Thyroid gland (tissue), 4 donors: ENCODE measurements at regions not wholly inside any gene's neighbourhood (a gene's known extent, or its start where the extent isn't known, plus 50 kb on each side); places are given as distances from the start of the nearest gene placed in this dataset.
"Not testable (repeated sequence)": the region's sequence is repeated elsewhere in the genome, so short reads cannot be mapped to it uniquely, and the experiment has no call there.

Experiments used
- DNase-seq, 2 donors: peaks; one replicate each; pipeline ENCODE4 v3.0.0-alpha.2; 2019
- H3K27ac ChIP-seq, 3 donors: fragments of 200-600 bp; sonication (generic); 1 replicate in 2 of 3; 2 replicates in 1 of 3; pipeline ENCODE4 v1.5.1; 2016 to 2019; ENCODE audit warnings: mild to moderate bottlenecking in 1 of 3, moderate library complexity in 1 of 3
- H3K27me3 ChIP-seq: fragments of 200-600 bp; sonication (generic); one replicate; pipeline ENCODE4 v1.5.1; 2019
- H3K36me3 ChIP-seq, 2 donors: fragments of 200-600 bp; sonication (generic); one replicate each; pipeline ENCODE4 v1.5.1; 2016 to 2019
- H3K4me1 ChIP-seq, 2 donors: fragments of 200-600 bp; sonication (generic); one replicate each; pipeline ENCODE4 v1.5.1; 2017 to 2019
- H3K4me3 ChIP-seq, 3 donors: fragments of 200-600 bp; sonication (generic); replicated peaks in 1 of 3; 1 replicate in 2 of 3; 2 replicates in 1 of 3; pipeline ENCODE4 v1.5.1; 2016; ENCODE audit warnings: mild to moderate bottlenecking in 1 of 3
- H3K9me3 ChIP-seq: fragments of 200-600 bp; sonication (generic); one replicate; pipeline ENCODE4 v1.5.1; 2017
- WGBS, 2 donors: methylation state at CpG; one replicate each; pipeline ENCODE4 v1.1.5; 2017; 5-methylcytosine and 5-hydroxymethylcytosine counted together
- intact Hi-C: fragments of 100-400 bp; cut with DNase I; formaldehyde crosslinking; loops from one replicate; pipeline ENCODE4 v1.15.1; 2023

DNA sequence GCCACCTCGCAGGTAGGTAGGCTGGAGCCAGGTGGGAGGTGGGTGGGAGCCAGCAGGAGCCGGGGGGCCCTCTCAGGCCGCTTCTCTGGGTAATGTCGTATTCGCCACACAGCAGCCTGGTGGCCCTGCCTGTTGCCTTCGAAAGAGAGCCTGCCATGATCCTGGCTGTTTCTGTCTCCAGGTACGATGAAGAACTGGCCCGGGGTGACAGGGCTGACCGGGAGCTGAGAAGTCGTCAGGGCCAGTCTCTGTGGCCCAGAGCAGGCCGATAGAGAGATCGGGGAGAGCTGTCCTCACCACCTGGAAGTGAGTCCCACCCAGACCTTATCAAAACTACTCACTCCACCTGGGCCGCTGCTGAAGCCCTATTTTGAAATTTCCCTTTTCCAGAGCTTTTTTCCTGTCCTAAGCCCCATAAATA lies 123.9 kb upstream of the TPTE start:
- H3K36me3 ChIP-seq, H3K27ac ChIP-seq, H3K9me3 ChIP-seq, intact Hi-C loops, H3K27me3 ChIP-seq, H3K4me3 ChIP-seq, DNase-seq, H3K4me1 ChIP-seq: not testable (repeated sequence)
- WGBS, 2 donors, result 71 to 73% methylated on average over 10 to 12 of the region's 13 CpGs

DNA sequence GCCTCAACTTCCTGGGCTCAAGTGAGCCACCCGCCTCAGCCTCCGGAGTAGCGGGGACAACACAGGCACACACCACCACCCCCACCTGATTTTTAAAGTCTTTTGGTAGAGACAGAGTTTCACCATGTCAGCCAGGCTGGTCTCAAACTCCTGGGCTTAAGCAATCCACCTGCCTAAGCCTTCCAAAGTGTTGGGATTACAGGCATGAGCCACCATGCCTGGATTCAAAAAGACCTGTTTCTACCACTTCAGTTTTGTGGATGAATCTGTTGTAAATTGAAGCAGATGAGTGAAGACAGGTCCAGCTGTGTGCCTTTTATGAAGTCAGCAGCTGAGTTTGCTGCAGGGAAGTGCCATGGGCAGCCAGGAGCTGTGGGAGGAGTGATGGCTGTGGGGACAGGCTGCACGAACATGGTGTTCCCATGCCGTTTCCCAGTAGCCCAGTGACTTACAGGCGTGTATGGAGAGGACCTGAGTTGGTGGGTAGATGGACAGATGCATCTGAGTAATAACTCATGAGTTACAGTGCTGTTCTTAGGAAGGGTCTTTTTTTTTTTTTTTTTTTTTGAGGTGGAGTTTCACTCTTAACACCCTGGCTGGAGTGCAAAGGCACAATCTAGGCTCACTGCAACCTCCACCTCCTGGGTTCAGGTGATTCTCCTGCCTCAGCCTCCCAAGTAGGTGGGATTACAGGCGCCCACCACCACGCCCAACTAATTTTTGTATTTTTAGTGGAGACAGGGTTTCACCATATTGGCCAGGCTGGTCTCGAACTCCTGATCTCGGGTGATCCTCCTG lies 122.5 kb upstream of the TPTE start:
- WGBS, 2 donors, result 75 to 82% methylated on average over 4 to 5 of the region's 10 CpGs
- H3K9me3 ChIP-seq, H3K36me3 ChIP-seq, intact Hi-C loops, H3K27ac ChIP-seq, H3K4me1 ChIP-seq, H3K27me3 ChIP-seq, H3K4me3 ChIP-seq, DNase-seq: not testable (repeated sequence)

DNA sequence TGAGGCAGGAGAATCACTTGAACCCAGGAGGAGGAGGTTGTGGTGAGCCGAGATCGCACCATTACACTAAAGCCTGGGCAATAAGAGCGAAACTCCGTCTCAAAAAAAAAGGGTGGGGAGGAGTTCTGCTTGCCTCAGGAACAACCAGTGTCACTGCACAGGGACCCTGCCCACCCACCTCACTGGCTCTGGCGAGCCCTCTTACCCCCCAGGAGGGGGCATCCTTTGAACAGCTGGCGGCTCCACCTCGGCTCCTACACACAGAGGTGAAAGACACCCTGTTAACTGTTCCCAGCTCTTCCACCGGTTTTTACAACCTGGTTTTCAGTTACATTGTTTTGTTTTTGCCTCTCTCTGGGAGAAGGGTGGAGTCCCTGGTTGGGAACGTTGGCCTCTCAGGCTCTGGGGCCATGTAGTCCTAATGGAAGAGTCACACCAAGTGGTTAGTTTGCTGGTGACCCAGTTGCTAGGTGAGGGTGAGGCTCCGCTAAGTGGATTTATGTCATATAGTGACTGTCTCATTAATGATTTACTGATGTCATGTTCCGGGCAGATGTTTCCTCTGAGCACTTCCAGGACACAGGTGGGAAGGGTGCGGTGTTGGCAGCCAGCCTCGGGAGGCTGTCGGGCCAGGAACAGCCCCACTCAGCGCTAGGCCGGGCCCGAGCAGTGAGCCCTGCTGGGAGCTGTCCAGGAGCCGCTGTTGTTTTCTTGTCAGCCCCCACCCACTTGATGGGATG lies 120.6 kb upstream of the TPTE start:
- H3K36me3 ChIP-seq, H3K9me3 ChIP-seq, H3K4me1 ChIP-seq, H3K27ac ChIP-seq, H3K4me3 ChIP-seq, intact Hi-C loops, H3K27me3 ChIP-seq: not testable (repeated sequence)
- peak in 1 of 2 donors; percentile 29 for DNase-seq
- WGBS, 2 donors, result 76 to 79% methylated on average over 17 to 18 of the region's 18 CpGs

DNA sequence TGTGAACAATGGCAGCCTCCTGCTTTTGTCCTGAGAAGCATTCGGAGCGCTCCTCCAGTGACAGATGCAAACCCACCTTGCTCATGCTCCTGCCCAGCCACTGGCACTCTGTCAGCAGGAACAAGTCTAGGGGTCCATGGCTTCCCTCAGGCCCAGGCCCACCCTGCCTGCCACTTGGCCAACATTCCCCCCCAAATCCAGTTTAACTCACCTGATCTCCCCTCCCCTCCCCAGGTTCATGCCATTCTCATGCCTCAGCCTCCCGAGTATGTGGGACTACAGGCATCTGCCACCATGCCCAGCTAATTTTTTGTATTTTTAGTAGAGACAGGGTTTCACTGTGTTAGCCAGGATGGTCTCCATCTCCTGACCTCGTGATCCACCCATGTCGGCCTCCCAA lies 118.9 kb upstream of the TPTE start:
- H3K27ac ChIP-seq, H3K36me3 ChIP-seq, intact Hi-C loops, DNase-seq, H3K4me1 ChIP-seq, H3K27me3 ChIP-seq, H3K9me3 ChIP-seq, H3K4me3 ChIP-seq: not testable (repeated sequence)
- 80% methylated on average over 5 of the region's 5 CpGs for WGBS, 2 donors

DNA sequence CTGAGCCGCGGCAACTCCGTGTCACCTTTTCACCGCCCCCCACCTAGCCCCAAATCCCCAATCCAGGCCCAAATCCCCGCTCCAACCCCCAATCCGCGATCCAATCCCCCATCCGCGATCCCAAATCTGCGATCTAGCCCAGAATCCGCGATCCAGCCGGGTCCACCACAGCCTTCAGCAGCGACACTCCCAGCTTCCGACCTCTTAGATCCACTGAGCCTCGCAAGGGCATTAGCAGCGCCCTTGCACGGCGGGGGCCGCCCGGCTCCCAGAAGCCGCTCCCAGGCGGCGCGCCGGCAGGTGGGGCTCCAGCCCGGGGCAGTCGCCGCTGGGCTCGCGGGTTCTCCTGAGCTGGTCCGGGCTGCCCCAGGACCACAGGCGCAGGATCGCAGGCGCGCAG lies 116.1 kb upstream of the TPTE start:
- H3K36me3 ChIP-seq, H3K9me3 ChIP-seq, H3K27ac ChIP-seq, DNase-seq, H3K4me3 ChIP-seq, H3K4me1 ChIP-seq, intact Hi-C loops, H3K27me3 ChIP-seq: not testable (repeated sequence)
- WGBS, 2 donors, result 74 to 75% methylated on average over 36 of the region's 36 CpGs

DNA sequence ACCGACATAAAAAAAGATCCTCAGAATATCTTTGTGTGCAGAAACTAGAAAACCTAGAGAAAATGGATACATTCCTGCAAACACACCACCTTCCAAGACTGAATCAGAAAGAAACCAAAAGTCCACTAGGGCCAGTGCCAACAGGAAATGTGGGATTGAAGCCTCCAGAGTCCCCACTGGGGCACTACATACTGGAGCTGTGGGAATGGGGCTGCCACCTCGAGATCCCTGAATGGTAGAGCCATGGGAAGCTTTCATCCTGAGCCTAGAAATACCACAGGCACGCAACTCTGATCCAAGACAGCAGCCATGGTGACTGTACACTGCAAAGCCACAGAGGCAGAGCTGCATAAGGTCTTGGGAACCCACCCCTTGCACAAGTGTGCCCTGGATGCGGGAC lies 111.6 kb upstream of the TPTE start:
- H3K4me1 ChIP-seq, DNase-seq, H3K4me3 ChIP-seq, intact Hi-C loops, H3K27ac ChIP-seq, H3K27me3 ChIP-seq, H3K36me3 ChIP-seq, H3K9me3 ChIP-seq: not testable (repeated sequence)
- 33 to 54% methylated on average over 3 to 4 of the region's 4 CpGs for whole genome bisulfite sequencing, 2 donors

DNA sequence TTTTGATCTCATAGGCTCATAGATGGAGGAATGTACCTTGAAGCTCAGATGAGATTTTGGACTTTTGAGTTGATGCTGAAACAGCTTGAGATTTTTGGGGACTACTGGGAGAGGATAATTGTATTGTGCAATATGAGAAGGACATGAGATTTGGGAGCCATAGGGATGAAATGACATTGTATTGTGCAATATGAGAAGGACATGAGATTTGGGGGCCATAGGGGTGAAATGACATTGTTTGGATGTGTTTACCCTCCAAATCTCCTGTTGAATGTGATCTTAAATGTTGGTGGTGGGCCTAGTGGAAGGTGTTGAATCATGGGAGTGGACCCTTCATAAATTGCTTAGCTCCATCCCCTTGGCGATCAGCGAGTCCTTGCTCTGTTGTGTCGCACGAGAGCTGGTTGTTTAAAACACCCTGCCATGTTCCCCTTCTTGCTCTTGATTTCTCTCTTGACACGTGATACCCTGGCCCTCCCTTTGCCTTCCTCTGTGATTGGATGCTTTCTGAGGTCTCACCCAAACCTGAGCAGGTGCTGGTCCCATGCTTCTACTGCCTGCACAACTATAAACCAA lies 110.9 kb upstream of the TPTE start:
- DNase-seq, intact Hi-C loops, H3K27ac ChIP-seq, H3K4me3 ChIP-seq, H3K4me1 ChIP-seq, H3K9me3 ChIP-seq, H3K36me3 ChIP-seq, H3K27me3 ChIP-seq: not testable (repeated sequence)
- WGBS, 2 donors, result 62 to 65% methylated on average over 5 of the region's 5 CpGs

DNA sequence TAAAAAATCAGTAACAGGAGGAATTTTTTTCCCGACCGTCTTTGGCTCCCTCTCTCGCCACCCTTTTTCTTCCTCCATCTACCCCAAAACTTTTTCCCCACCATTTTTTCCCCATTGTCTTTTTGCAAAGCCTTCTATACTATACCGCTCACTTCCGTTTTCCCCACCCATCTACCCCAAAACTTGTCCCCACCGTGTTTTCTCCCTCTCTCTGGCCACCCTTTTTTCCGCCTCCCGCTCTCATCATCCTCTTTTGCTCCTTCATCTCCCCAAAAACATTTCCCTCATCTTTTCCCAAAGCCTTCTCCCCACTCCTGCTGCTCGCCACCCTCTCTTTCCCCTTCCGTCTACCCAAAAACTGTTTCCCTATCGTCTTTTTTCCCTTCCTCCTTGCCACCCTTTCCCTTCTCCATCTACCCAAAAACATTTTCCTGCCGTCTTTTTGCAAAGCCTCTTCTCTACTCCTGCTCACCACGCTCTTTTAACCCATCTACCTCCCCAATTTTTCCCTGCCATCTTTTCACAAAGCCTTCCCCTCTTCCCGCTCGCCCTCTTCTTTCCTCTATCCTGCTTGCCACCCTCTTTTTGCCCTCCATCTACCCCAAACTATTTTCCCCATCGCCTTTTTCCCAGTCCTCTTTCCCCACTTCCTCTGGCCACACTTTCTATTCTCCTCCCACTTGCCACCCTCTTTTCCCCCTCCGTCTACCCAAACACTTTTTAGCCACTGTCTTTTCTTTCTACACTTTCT lies 109.4 kb upstream of the TPTE start:
- intact Hi-C loops, result not testable (repeated sequence)

DNA sequence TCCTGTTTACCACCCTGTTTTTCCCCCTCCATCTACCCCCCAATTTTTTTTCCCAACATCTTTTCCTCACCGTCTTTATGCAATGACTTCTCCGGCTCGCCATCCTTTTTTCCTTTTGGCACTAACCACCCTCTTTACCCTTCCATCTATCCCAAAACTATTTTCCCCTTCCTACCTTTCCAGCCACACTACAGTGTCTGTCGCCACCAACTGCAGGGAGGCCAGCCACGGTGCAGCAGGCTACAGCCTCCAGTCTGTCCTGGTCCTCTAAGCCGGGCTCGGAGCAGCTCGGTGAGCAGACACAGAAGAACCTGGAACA lies 108.5 kb upstream of the TPTE start:
- H3K4me1 ChIP-seq, H3K9me3 ChIP-seq, H3K4me3 ChIP-seq, H3K36me3 ChIP-seq, H3K27me3 ChIP-seq, H3K27ac ChIP-seq, DNase-seq, intact Hi-C loops: not testable (repeated sequence)
- WGBS, 2 donors, result 77 to 81% methylated on average over 8 of the region's 8 CpGs

More for the DNA sequence above, 109.4 kb upstream of the TPTE start:
- not testable (repeated sequence) for DNase-seq, H3K9me3 ChIP-seq, H3K4me1 ChIP-seq, H3K27ac ChIP-seq, H3K27me3 ChIP-seq, H3K36me3 ChIP-seq, H3K4me3 ChIP-seq
- 70 to 76% methylated on average over 17 of the region's 17 CpGs for WGBS, 2 donors

DNA sequence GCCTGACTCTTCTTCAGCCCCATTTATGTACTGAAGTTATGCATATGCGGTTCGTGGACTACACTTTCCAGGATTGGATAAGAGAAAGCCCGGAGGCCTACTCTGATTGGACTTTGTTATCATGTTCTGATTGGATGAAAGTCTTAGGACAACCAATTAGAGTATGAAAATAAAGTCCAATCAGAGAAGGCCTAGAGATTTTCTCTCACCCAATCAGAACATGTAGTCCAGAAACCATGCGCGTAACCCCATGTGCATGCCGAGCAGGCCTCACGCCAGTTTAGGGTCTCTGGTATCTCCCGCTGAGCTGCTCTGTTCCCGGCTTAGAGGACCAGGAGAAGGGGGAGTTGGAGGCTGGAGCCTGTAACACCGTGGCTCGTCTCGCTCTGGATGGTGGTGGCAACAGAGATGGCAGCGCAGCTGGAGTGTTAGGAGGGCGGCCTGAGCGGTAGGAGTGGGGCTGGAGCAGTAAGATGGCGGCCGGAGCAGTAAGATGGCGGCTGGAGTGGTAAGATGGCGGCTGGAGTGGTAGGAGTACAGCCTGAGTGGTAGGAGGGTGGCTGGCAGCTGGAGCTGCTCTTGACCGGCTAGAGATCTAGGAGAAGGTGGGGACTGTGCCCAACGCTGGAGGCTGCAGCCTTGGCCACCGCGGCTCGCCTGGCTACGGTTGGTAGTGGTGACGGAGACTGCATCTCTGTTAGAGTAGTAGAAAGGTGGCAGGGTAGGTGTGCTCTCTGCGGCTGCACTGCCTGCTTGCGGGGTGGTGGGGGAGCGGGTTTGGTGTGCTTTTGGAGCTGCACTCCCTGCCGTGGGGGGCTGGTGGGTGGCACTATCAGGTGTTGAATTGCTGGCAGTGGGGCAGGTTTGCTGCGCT lies 107.9 kb upstream of the TPTE start:
- H3K4me3 ChIP-seq, H3K27me3 ChIP-seq, intact Hi-C loops, H3K36me3 ChIP-seq, H3K27ac ChIP-seq, DNase-seq, H3K4me1 ChIP-seq, H3K9me3 ChIP-seq: not testable (repeated sequence)
- 87% methylated on average over 31 of the region's 31 CpGs for WGBS, 2 donors

DNA sequence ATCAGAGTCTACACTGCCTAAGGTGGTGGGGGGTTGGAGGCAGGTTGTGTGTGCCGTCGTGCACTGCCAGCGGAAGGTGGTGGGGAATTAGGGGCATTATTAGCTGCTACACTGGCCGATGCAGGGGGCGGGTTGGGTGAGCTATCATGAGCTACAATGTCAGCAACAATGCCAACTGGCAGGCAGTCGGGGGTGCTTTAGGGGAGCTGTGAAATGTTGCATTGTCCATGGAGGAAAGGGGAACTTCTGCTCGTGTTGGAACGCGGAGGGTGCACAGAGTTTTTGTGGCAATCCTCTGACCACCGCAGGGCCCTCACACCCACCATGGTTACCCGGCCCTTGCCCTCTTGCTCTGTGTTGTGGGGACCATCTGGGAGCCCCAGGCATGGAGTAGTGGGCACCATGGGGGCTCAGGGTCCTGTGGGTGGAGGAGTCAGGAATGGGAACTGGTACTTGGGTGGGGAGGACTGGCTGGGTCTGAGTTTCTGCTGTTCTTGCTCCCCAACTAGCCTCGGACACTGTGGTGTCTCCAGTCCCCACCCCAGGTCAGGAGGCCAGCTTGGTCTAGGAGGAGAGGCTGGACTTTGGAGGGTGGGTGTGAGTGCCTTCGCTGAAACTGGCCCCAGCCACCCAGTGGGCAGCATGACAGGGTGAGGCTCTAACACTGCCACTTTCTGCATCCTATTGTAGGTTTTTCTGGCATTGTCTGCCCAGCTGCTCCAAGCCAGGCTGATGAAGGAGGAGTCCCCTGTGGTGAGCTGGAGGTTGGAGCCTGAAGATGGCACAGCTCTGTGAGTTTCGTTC lies 107.1 kb upstream of the TPTE start:
- H3K27me3 ChIP-seq, H3K9me3 ChIP-seq, DNase-seq, H3K27ac ChIP-seq, H3K36me3 ChIP-seq, H3K4me1 ChIP-seq, intact Hi-C loops, H3K4me3 ChIP-seq: not testable (repeated sequence)
- WGBS, 2 donors, result 82 to 86% methylated on average over 14 of the region's 14 CpGs
